ENCODE measurements at regions not wholly inside any gene's neighbourhood (a gene's known extent, or its start where the extent isn't known, plus 50 kb on each side); places are given as distances from the start of the nearest gene placed in this dataset.

- H3K4me1 ChIP-seq (ENCODE audit: control insufficient read depth, insufficient read depth, low read length, poor library complexity, severe bottlenecking), result peaks cover 4% of the 10 kb centered on the region
- H3K27ac ChIP-seq (ENCODE audit: low read depth, low read length, severe bottlenecking), result no peak overlapping the region
- H3K36me3 ChIP-seq (ENCODE audit: control insufficient read depth, insufficient read depth, low read length), result no peaks in the 10 kb centered on the region
- no peaks in the 10 kb centered on the region for H3K9me3 ChIP-seq (ENCODE audit: control insufficient read depth, low read length)
- no peak overlapping the region for H3K4me3 ChIP-seq (ENCODE audit: extremely low read depth, insufficient read depth, low read length, poor library complexity, severe bottlenecking)
- 94% methylated on average over 2 of the region's 4 CpGs; no CpG with 5 or more reads in 1 of the 2 experiments for WGBS, 2 experiments (ENCODE audit: insufficient coverage in 2 of 2)
Observed at GRCh38 chr14:62632771-62633170, 412.5 kb downstream of the KCNH5 start.

- Histone ChIP-seq H3K36me3 (ENCODE audit: control insufficient read depth, insufficient read depth, low read length) (no peaks in the 10 kb centered on the region), H3K27ac (ENCODE audit: low read depth, low read length, severe bottlenecking) (no peak overlapping the region), H3K4me1 (ENCODE audit: control insufficient read depth, insufficient read depth, low read length, poor library complexity, severe bottlenecking) (no peaks in the 10 kb centered on the region), H3K4me3 (ENCODE audit: extremely low read depth, insufficient read depth, low read length, poor library complexity, severe bottlenecking) (no peak overlapping the region), H3K9me3 (ENCODE audit: control insufficient read depth, low read length) (no peaks in the 10 kb centered on the region)
- 83 to 100% methylated on average over 2 of the region's 3 CpGs for WGBS, 2 experiments (ENCODE audit: insufficient coverage in 2 of 2)
Observed at GRCh38 chr14:62645649-62646048, 399.6 kb downstream of the KCNH5 start.

All from mesodermal cell (in vitro differentiated cells).